H1 (cell line): ENCODE measurements at regions not wholly inside any gene's neighbourhood (a gene's known extent, or its start where the extent isn't known, plus 50 kb on each side); places are given as distances from the start of the nearest gene placed in this dataset.

ENCODE experiments used
- CTCF ChIA-PET: fragments of 300-600 bp; sonication (Branson Sonifier 250); formaldehyde crosslinking; loops from one replicate; lab custom pipeline; 2021; ENCODE audit not compliant: partially characterized antibody; lab: Charles Lee
- POLR2A ChIA-PET: fragments of 300-600 bp; sonication (Branson Sonifier 250); formaldehyde crosslinking; loops from one replicate; lab custom pipeline; 2021; ENCODE audit warnings: inconsistent platforms; ENCODE audit not compliant: partially characterized antibody; lab: Charles Lee
- DNase-seq, 2 experiments: peaks; one replicate each; pipeline versions ENCODE4 v3.0.0 to v3.0.0-alpha.2; 2010 to 2022; ENCODE audit warnings: low spot score in 2 of 2, low read depth in 1 of 2, mixed read lengths in 1 of 2
- FAIRE-seq: peaks from 2 replicates; lab custom pipeline; 2011; peaks lifted over from hg19 to GRCh38; lab: Jason Lieb, UNC
- H2AFZ ChIP-seq: 2 replicates; pipeline ENCODE4 v1.8.1; 2012; ENCODE audit warnings: low read length, inconsistent platforms
- H2AK5ac ChIP-seq: 2 replicates; pipeline ENCODE4 v1.6.1; 2013; ENCODE audit warnings: low read depth, low read length
- H2BK120ac ChIP-seq: replicated peaks from 2 replicates; pipeline ENCODE3; 2013; ENCODE audit warnings: low read depth, low read length, inconsistent platforms
- H2BK12ac ChIP-seq: 2 replicates; pipeline ENCODE4 v1.6.1; 2013; ENCODE audit warnings: low read depth, low read length
- H2BK15ac ChIP-seq: 2 replicates; pipeline ENCODE4 v1.6.1; 2013; ENCODE audit warnings: low read length
- H2BK20ac ChIP-seq: 2 replicates; pipeline ENCODE4 v1.6.1; 2013; ENCODE audit warnings: low read length
- H2BK5ac ChIP-seq: 2 replicates; pipeline ENCODE4 v1.6.1; 2013; ENCODE audit warnings: low read depth, low read length
- H3K14ac ChIP-seq: 2 replicates; pipeline ENCODE4 v1.6.1; 2013; ENCODE audit warnings: inconsistent platforms; ENCODE audit not compliant: insufficient read length
- H3K18ac ChIP-seq: 2 replicates; pipeline ENCODE4 v1.6.1; 2013; ENCODE audit warnings: low read length; ENCODE audit errors: extremely low read depth
- H3K23ac ChIP-seq: 2 replicates; pipeline ENCODE4 v1.6.1; 2013; ENCODE audit warnings: inconsistent platforms; ENCODE audit not compliant: insufficient read length
- H3K23me2 ChIP-seq: 2 replicates; pipeline ENCODE4 v1.6.1; 2013; ENCODE audit warnings: low read depth, low read length
- H3K27ac ChIP-seq: 2 replicates; pipeline ENCODE4 v1.6.1; 2011; ENCODE audit warnings: low read depth, low read length, inconsistent platforms
- H3K27me3 ChIP-seq, 4 experiments: replicated peaks in 1 of 4; 1 replicate in 1 of 4; 2 replicates in 3 of 4; pipeline versions ENCODE4 v1.6.1 to v1.8.1; 2011 to 2013; ENCODE audit warnings: low read length in 3 of 4, mild to moderate bottlenecking in 3 of 4, inconsistent platforms in 2 of 4, mixed read lengths in 2 of 4, moderate library complexity in 1 of 4; ENCODE audit not compliant: control insufficient read depth in 3 of 4, insufficient read depth in 3 of 4; ENCODE audit errors: extremely low read depth in 1 of 4
- H3K36me3 ChIP-seq, 4 experiments: 2 replicates each; pipeline versions ENCODE4 v1.6.1 to v1.8.1; 2011 to 2013; ENCODE audit warnings: mild to moderate bottlenecking in 4 of 4, low read length in 3 of 4, moderate library complexity in 2 of 4, control low read depth in 1 of 4, inconsistent platforms in 1 of 4; ENCODE audit not compliant: insufficient read depth in 4 of 4, control insufficient read depth in 2 of 4
- H3K4ac ChIP-seq: replicated peaks from 2 replicates; pipeline ENCODE3; 2013; ENCODE audit warnings: low read length, low read depth, mixed read lengths, inconsistent platforms; ENCODE audit not compliant: insufficient read length
- H3K4me1 ChIP-seq, 4 experiments: replicated peaks in 1 of 4; 1 replicate in 1 of 4; 2 replicates in 3 of 4; pipeline versions ENCODE4 v1.6.1 to v1.8.1; 2011 to 2013; ENCODE audit warnings: low read length in 3 of 4, inconsistent platforms in 2 of 4, mixed read lengths in 1 of 4; ENCODE audit not compliant: insufficient read depth in 4 of 4, control insufficient read depth in 3 of 4
- H3K4me2 ChIP-seq, 2 experiments: 2 replicates each; pipeline versions ENCODE4 v1.6.1 to v1.8.1; 2011 to 2013; ENCODE audit warnings: low read depth in 2 of 2, low read length in 2 of 2, control low read depth in 1 of 2, inconsistent platforms in 1 of 2, mild to moderate bottlenecking in 1 of 2; ENCODE audit not compliant: insufficient read depth in 1 of 2
- H3K4me3 ChIP-seq, 4 experiments: fragments of 200-600, 300-600 bp in 1 of 4; sonication (generic), shearing (Covaris generic), sonication (Bioruptor Twin) in 1 of 4; 2 replicates each; pipeline versions ENCODE4 v1.5.1 to v1.8.1; 2011 to 2016; ENCODE audit warnings: low read length in 4 of 4, low read depth in 3 of 4, control low read depth in 2 of 4, inconsistent platforms in 2 of 4, mild to moderate bottlenecking in 2 of 4, mixed read lengths in 1 of 4, moderate library complexity in 1 of 4; ENCODE audit not compliant: insufficient read depth in 2 of 4; ENCODE audit errors: extremely low read depth in 1 of 4
- H3K56ac ChIP-seq: replicated peaks from 2 replicates; pipeline ENCODE3; 2013; ENCODE audit warnings: low read depth, mild to moderate bottlenecking, mixed read lengths, low read length, inconsistent platforms; ENCODE audit not compliant: insufficient read length
- H3K79me1 ChIP-seq: 2 replicates; pipeline ENCODE4 v1.6.1; 2013; ENCODE audit warnings: low read depth, low read length, control low read depth
- H3K79me2 ChIP-seq, 2 experiments: 2 replicates each; pipeline versions ENCODE4 v1.6.1 to v1.8.1; 2012 to 2013; ENCODE audit warnings: low read length in 2 of 2, mild to moderate bottlenecking in 2 of 2, inconsistent platforms in 1 of 2; ENCODE audit not compliant: insufficient read depth in 2 of 2, control insufficient read depth in 1 of 2
- H3K9ac ChIP-seq, 4 experiments: replicated peaks in 1 of 4; 1 replicate in 1 of 4; 2 replicates in 3 of 4; pipeline versions ENCODE4 v1.6.1 to v1.8.1; 2011 to 2013; ENCODE audit warnings: low read depth in 3 of 4, low read length in 3 of 4, control low read depth in 2 of 4, mild to moderate bottlenecking in 2 of 4, moderate library complexity in 2 of 4, inconsistent platforms in 1 of 4; ENCODE audit errors: extremely low read depth in 1 of 4
- H3K9me3 ChIP-seq, 2 experiments: 2 replicates each; pipeline versions ENCODE4 v1.6.1 to v1.8.1; 2012 to 2013; ENCODE audit warnings: mild to moderate bottlenecking in 2 of 2, moderate library complexity in 2 of 2, control low read depth in 1 of 2, inconsistent platforms in 1 of 2, low read depth in 1 of 2, low read length in 1 of 2, mixed read lengths in 1 of 2; ENCODE audit not compliant: insufficient read depth in 2 of 2
- H4K20me1 ChIP-seq, 2 experiments: replicated peaks in 1 of 2; 2 replicates each; pipeline versions ENCODE3 to v1.8.1; 2011 to 2013; ENCODE audit warnings: inconsistent platforms in 2 of 2, low read length in 2 of 2, mild to moderate bottlenecking in 1 of 2; ENCODE audit not compliant: insufficient read depth in 2 of 2, control insufficient read depth in 1 of 2
- H4K5ac ChIP-seq: 2 replicates; pipeline ENCODE4 v1.6.1; 2013; ENCODE audit warnings: low read length, low read depth, mixed read lengths, inconsistent platforms; ENCODE audit not compliant: insufficient read length
- H4K8ac ChIP-seq: 2 replicates; pipeline ENCODE4 v1.8.0; 2013; ENCODE audit warnings: mild to moderate bottlenecking, moderate library complexity, low read length, inconsistent platforms; ENCODE audit not compliant: insufficient read depth; ENCODE audit errors: extremely low read depth
- H4K91ac ChIP-seq: replicated peaks from 2 replicates; pipeline ENCODE3; 2013; ENCODE audit warnings: low read length, mixed read lengths, inconsistent platforms; ENCODE audit not compliant: insufficient read length
- JUND ChIP-seq: IDR thresholded peaks from 2 replicates; pipeline ENCODE4 v1.6.1; 2011; ENCODE audit warnings: mild to moderate bottlenecking, improper control_type of control experiment, low read length
- MAX ChIP-seq: IDR thresholded peaks from 2 replicates; pipeline ENCODE4 v1.6.1; 2012; ENCODE audit warnings: inconsistent platforms
- NRF1 ChIP-seq: IDR thresholded peaks from 2 replicates; pipeline ENCODE4 v1.6.1; 2011; ENCODE audit warnings: mild to moderate bottlenecking, low read depth, low read length, improper control_type of control experiment
- PHF8 ChIP-seq: fragments of 200-600 bp; sonication (generic); conservative IDR thresholded peaks from 2 replicates; pipeline ENCODE4 v1.7.1; 2012; ENCODE audit warnings: low read depth, mild to moderate bottlenecking, inconsistent platforms, low read length, moderate library complexity
- RFX5 ChIP-seq: IDR thresholded peaks from 2 replicates; pipeline ENCODE4 v1.6.1; 2011; ENCODE audit warnings: low read depth, low read length, improper control_type of control experiment, borderline replicate concordance
- SP4 ChIP-seq: IDR thresholded peaks from 2 replicates; pipeline ENCODE4 v1.6.1; 2012; ENCODE audit warnings: low read length, inconsistent platforms
- TBP ChIP-seq: IDR thresholded peaks from 2 replicates; pipeline ENCODE4 v1.6.1; 2011; ENCODE audit warnings: low read depth, low read length, improper control_type of control experiment
- YY1 ChIP-seq: IDR thresholded peaks from 2 replicates; pipeline ENCODE4 v1.6.1; 2011; ENCODE audit warnings: low read depth, mild to moderate bottlenecking, low read length
- ZNF274 ChIP-seq: IDR thresholded peaks from 2 replicates; pipeline ENCODE4 v1.7.0; 2012; ENCODE audit warnings: low read length, borderline replicate concordance; ENCODE audit errors: extremely low read depth
- WGBS, 2 experiments: shearing (Covaris generic) in 1 of 2; methylation state at CpG; one replicate each; pipeline versions ENCODE4 v1.1.6 to v1.1.7; 2013 to 2015; ENCODE audit warnings: low lambda C conversion rate in 2 of 2, mixed read lengths in 2 of 2, inconsistent platforms in 1 of 2, low coverage in 1 of 2, missing lambda C conversion rate in 1 of 2; ENCODE audit not compliant: insufficient replicate concordance in 2 of 2, insufficient coverage in 1 of 2, insufficient read length in 1 of 2; ENCODE audit errors: extremely low coverage in 1 of 2, missing lambda C conversion rate in 1 of 2; 5-methylcytosine and 5-hydroxymethylcytosine counted together

- no peaks in the 10 kb centered on the region for H3K79me2 ChIP-seq
- no peak overlapping the region for H2BK12ac ChIP-seq
- H3K27ac ChIP-seq = no peak overlapping the region
- ChIA-PET POLR2A (no interaction called here), CTCF (interaction anchor here (1.3 kb wide), 1 partner anchor 8 kb away, joined by 3 read pairs; no protein-coding TSS in a partner anchor)
- no peak overlapping the region for H4K8ac ChIP-seq
- H3K9ac ChIP-seq = no peak overlapping the region
- H4K5ac ChIP-seq = no peak overlapping the region
- H3K4me3 ChIP-seq = no peak overlapping the region
- no peak overlapping the region for H2AK5ac ChIP-seq
- no peaks in the 10 kb centered on the region for H4K20me1 ChIP-seq
- no peaks in the 10 kb centered on the region for H3K9me3 ChIP-seq
- no peak for FAIRE-seq
- no peak overlapping the region for H2BK15ac ChIP-seq
- H3K4me1 ChIP-seq = no peaks in the 10 kb centered on the region
- no peaks in the 10 kb centered on the region for H3K27me3 ChIP-seq
- peak overlapping the region; percentile 56; the same call in 1 of the 2 replicates for H2AFZ ChIP-seq
- H2BK120ac ChIP-seq = no peak overlapping the region
- H3K4me2 ChIP-seq = no peak overlapping the region
- H3K56ac ChIP-seq = no peak overlapping the region
- WGBS, 2 experiments = 90% methylated on average over 4 of the region's 4 CpGs; no CpG with 5 or more reads in 1 of the 2 experiments
- no peak for DNase-seq
- H4K91ac ChIP-seq = no peak overlapping the region
- H2BK20ac ChIP-seq = no peak overlapping the region
- H3K4ac ChIP-seq = no peak overlapping the region
- H3K23ac ChIP-seq = no peak overlapping the region
- no peak overlapping the region for H3K18ac ChIP-seq
- no peak overlapping the region for H2BK5ac ChIP-seq
- no peaks in the 10 kb centered on the region for H3K23me2 ChIP-seq
- no peaks in the 10 kb centered on the region for H3K36me3 ChIP-seq
- no peak overlapping the region for H3K14ac ChIP-seq
- H3K79me1 ChIP-seq = no peaks in the 10 kb centered on the region
- TF ChIP-seq YY1 (no peak), SP4 (no peak), TBP (no peak), RFX5 (no peak), PHF8 (no peak), NRF1 (no peak), JUND (no peak), MAX (no peak), ZNF274 (no peak)
These were observed 694.2 kb downstream of the EPHA4 start for GRCh38 chr2:220877897-220878296.
